CD4-positive, alpha-beta T cell treated with Interleukin-2 at 100 ng/mL for 4 hours (primary cell): ENCODE measurements at regions not wholly inside any gene's neighbourhood (a gene's known extent, or its start where the extent isn't known, plus 50 kb on each side); places are given as distances from the start of the nearest gene placed in this dataset.

ENCODE experiments used
- DNase-seq: peaks from one replicate; pipeline ENCODE4 v3.0.0-alpha.2; 2020; ENCODE audit warnings: low spot score

DNA sequence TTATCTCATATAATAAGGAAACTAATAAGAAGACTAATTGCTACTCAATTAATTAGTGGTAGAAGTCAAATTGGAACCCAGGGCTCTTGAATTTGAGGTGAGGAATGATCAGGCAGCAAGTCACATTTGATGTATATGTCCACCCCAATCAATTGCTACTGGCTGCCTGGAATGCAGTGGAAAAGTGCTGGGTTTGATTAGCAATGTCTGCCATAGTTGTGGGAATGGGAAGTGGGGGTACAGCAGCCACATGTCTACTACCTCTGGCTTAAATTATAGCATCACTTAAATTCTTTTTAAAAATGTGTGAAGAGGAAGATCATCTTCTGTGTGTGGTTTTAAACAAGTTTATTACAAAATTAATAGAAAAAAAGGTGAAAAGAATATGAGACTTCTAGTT lies 50.8 kb upstream of the NAV2 start:
- no peak for DNase-seq

DNA sequence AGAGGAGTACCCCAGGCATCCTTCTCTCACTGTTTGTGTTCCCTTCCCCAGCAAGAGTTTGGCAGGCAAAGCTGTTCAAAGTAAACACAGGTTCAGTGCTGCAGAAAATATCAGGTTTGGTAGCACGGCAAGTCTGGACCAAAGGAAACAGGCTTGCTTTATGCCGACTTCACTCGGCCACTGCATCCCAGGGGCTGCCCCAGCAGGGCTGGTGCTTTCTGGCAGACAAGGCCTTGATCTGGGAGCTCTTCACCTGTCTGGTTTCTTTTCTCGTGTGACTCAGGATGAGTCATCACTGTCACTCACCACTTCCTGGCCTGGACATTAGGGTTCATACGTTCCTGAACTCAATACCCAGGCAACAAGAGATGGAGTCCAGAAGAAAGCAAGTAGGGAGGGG lies 52.6 kb upstream of the NAV2 start:
- peak; percentile 31 for DNase-seq

DNA sequence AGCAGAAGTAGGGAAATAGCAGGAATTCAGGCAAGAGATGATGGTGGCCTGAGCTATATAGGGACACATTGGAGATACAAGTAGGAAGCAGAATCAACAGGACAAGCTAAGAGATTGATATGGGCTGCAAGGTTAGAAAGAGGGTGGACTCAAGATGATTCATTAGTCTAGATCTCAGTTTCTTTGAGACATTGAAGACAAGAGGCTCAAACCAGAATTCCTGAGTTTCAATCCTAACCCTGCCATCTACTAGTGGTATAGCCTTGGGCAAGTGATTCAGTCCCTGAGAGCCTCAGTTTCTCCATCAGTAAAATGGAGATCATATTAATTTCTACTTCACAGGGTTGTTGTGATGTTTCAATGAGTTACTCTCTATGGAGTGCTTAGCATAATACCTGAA lies 53.1 kb upstream of the NAV2 start:
- DNase-seq: no peak

DNA sequence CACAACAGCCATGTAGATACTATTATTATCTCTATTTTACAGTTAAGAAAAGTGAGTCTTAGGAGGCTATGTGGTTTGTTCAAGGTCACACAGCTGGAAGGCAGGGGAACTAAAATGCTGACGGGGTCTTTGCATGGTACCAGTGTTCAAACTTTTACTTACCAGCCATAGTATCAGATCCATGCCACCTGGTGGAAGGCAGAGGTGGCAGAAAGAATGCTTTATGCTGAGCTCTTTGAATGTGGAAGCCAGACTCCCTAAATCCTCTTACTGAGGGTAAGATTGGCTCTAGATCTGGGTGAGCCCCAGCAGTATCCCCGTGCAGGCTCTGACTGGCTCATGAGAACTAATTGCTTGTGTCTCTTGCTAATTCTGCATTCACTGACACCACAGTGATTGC lies 54.3 kb upstream of the NAV2 start:
- DNase-seq: no peak

DNA sequence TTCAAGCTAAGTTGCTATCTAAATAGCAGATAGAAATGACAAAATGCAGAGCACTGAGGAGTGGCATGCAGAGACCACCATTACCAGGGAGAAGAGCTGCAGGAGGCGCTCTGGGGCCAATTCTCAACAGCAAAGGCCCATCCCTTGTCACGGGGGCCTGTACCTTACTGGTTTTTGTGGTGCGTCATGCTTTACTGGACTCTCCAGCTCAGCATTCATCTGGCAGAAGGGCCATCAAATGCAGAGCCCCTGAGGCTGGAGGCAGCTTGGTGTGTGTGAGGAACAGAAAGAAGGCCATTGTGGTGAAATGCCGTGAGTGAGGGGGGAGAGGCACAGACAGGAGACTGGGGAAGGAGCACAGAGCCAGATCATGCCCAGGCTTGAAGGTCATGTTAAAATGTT lies 56.5 kb upstream of the NAV2 start:
- DNase-seq: no peak

DNA sequence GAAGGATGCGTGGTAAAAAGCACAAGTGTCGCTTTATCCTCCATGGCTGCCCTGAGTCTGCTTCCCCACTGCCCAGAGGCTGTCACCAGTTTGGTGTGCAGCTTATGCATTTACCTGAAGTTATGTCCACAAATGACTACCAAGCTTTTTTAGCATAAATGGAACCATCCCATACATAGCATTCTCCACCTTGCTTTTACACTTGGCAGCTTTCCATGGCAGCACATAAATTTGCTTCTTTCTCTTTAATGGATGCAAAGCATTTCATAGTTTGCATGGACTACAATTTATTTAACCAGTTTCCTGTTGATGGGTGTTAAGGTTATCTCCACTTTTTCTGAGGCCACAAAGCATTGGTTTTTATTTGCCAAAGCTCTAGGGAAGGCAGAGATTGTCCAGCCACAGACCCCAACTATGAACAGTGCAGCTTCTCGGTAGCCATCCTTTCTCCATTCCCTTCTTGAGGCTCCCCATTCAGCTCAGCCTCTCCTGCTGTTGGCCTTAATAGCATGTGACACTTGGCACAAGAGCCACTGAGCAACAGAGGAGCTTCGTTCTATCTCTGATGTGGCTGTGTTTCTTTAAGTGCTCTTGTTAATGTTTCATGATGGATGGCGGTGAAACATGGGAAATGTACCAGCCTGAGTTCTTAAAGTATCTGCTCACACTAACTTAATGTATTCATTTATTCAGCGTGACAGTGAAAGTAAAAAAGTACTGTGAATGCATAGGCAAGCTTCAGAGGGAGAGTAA lies 59.8 kb upstream of the NAV2 start:
- DNase-seq: no peak

DNA sequence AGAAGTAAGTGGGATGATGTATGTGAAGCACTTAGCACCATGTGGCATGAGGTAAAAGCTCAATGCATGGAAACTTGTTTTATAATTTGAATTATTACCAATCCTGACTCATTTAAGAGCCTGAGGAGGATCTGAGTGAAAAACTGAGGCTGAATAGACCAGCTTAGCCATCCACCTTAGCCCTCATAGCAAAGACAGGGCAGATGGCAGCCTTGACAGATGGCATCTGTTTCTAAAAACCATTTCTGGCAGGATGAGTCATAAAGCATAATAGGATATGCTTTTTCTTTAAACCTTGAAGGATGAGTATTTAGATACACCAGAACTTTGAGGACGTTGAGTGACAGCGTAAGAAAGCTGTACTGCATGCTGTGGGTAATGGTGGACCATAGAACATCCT lies 61.0 kb upstream of the NAV2 start:
- no peak for DNase-seq

DNA sequence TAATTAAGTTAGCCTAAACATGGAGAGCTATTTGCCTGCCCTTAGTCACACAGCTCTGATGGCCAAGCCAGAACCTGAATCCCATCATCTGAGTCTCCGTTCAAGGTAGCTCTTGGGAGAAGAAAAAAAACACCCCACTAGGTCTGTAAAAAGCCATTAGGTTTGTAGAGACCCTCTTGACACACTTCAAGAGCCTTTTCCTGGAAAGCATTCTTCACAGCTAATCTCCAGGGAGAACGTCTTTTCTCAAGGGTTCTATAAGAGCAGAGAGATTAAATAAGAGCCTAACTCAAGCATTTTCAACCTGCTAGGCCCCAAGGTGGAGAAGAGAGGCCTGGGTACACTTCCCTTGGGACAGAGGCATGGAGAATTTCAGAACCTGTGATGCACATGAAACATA lies 61.6 kb upstream of the NAV2 start:
- no peak for DNase-seq

DNA sequence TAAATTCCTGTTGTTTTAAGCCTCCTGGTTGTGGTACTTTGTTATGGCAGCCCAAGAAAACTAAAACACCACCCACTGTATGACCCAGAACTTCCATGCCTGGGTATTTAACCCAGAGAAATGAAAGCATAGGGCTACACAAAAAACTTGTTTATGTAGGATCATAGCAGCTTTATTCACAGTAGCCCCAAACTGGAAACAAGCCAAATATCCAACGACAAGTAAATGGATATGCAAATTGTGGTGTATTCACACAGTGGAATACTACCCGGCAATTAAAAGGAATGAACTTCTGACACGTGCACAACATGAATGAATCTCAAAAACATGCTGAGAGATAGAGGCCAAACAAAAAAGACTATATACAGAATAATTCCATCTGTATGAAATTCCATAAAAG lies 62.2 kb upstream of the NAV2 start:
- no peak for DNase-seq

DNA sequence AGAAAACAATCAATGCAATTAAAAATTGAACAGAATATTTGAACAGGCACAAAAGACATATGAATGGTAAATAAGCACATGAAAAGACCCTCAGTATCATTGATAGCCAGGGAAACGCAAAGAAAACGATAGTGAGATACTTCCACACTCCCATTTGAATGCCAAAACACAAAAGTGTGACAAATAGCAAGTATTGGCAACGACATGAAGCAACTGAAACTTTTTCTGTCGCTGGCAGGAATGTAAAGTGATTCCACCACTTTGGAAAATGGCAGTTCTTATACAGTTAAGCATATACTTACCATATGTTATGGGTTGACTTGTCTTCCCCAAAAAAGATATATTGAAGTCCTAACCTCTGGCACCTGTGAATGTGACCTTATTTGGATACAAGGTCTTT lies 62.9 kb upstream of the NAV2 start:
- no peak for DNase-seq

DNA sequence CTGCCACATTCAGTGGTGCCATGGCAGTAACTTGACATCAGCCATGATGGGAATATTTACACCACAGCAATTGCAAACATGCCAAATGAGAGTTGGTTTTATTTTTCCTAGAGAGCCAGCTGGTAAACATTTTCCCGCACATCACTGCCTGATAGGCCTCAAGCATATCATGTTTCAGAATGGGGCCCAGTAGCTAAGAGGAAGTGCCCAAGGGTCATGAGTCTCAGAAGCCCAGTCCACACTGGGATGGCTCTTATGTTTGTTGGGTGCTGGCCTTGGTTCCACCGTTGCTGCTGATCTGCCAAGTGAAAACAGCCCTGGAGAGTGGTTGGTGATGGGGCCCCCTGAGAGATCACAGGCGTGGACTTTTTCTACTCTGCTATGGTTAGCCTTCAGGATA lies 64.3 kb upstream of the NAV2 start:
- DNase-seq: no peak

DNA sequence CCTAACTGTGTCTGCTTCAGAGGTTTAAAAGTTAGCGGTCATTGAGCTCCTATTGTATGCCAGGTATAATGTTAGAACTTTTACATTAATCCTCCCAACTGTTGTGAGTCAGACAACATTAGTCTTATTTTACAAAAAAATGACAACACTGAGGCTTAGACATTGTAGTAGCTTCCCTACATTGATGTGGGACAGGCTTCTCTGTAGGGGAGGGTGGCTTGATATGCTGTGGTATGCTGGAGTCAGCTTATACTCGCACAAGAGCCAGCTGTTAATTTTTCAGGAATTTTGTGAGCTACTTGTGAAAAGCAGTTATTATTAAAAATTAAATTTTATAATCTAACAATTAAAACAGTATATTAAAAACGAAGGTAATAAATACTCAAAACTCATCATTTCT lies 64.8 kb upstream of the NAV2 start:
- no peak for DNase-seq

DNA sequence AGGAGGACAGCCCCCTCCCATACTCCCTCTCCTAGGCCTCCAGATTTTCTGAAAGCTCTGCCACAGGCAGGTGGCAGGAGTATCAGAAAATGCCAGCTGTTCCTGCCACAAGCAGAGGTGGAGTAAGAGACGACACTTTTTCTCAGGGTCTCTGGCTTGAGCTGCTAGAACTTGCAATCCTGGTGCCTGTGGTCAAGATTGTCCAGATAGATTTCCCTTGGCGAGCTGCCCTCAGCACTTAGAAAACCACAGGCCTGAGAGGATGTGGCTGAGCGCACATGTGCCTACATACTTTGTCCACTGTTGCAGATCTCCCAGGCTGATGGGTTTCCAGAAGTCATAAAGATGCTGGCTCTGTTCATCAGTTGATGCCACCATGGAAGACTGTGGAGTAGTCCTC lies 65.7 kb upstream of the NAV2 start:
- DNase-seq: no peak

DNA sequence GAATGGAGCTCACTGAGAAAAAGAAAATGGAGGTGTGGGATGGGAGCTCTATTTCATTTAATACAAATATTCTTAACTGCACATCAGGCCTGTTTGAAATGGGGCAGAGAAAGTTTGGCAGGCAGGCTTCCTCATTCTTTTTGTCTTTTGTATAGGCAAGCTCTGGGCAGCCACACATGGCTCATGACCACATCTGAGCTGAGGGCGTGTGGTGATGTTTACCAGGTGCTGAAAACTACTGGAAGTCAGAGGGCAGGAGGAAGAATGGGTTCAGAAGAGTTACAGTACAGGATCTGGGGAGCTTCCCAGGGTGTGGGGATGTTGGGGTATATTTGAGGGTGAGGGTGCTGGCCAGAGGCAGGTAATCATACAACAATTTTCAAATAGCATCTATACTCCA lies 66.3 kb upstream of the NAV2 start:
- no peak for DNase-seq

DNA sequence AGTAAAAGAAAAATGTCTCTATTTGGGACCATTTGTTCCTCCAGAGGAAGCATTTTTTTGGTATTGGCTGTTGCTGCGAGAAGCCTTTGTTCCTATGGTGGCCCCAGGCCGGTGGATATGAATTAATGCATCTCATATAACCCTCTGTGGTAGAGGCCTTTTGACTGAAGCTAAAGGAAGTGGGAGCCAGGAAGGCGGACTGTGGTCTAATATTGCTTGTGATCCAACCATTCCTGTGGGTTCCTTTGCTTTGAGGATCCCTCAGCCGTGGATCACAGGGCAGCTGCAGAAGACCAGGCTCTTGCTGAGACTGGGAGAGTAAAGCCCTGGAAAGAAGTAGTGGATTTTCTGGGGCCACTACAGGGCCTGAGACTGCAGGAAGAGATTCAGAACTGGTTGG lies 68.3 kb upstream of the NAV2 start:
- DNase-seq: no peak

DNA sequence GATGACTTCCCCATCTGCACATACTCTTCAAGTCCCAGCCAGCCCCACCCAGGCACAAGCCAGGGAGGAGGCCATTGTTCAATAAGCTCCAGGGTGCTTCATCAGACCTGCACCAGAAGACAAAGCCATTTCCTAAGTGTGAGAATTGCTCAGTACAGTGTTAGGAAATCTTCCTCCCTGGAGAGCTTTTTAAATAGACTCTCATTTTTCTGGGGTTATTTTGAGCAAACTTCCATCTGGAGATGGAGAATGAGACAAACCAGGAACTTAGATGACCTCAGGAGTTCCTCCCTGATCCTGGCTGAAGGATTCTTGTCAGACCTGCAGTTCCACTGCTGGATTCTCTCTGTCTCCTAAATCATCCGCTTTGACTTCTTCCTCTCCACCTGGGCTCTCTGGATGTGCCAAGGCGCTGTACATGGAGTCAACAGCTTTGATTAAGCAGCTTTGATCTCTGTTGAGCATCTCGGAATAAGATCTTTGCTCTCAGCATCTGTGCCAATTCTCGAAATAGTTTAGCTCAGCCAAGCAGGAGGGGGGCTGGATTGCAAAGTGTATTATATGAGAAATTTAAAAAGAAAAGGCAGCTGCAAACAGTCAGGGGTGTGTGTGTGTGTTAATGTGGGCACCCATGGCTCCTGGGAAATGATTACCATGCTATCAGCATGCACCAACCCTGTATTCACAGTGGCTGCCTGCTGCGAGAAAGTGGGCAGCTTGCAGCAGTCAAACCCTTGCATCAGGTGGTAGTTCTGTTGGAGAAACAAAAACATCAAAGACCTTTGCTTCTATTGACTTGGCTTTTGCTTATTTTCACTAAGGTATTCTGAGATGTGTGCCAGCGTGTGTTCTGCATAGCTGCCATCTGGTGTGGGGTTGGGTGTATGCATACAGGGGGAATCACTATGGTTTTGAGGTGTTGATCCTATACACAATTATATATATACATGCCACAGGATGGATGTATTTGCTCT lies 70.2 kb upstream of the NAV2 start:
- no peak for DNase-seq

DNA sequence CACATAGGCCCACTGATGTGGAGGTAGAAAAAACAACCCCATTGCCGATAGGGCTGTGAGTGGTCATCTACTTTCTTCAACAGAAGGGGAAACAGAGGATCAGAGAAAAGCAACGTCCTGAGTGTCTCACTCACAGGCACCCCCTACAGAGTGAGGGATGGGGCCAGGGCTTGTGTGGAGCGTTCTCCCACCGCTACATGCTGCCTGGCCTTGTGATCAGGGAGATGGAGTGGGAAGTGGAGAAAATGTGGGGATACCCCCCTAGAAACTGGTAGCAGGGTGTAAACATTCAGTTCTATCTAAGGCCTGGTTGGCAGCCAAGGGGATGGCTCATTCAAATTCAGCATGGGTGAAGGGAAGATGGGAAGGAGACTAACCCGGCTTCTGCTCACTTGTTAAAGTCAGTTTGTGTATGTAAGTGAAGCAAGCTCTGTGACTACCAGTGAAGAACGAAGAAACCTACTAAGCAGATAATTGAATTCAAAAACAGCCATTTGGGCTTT lies 73.0 kb upstream of the NAV2 start:
- DNase-seq: no peak

DNA sequence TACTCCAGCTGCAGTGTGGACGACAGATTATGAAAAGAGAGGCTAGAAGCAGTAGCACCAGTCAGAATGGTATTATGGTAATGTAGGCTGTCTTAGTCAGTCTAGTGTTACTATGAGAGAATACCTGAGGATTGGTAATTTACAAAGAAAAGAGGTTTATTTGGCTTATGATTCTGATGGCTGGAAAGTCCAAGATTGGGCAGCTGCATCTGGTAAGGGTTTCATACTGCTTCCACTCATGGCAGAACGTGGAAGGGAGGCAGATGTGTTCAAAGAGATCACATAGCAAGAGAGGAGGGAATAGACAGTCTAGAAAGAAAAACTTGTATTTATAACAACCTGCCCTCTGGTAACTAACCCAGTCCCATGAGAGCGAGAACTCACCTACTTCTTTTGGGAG lies 77.3 kb upstream of the NAV2 start:
- DNase-seq: no peak

DNA sequence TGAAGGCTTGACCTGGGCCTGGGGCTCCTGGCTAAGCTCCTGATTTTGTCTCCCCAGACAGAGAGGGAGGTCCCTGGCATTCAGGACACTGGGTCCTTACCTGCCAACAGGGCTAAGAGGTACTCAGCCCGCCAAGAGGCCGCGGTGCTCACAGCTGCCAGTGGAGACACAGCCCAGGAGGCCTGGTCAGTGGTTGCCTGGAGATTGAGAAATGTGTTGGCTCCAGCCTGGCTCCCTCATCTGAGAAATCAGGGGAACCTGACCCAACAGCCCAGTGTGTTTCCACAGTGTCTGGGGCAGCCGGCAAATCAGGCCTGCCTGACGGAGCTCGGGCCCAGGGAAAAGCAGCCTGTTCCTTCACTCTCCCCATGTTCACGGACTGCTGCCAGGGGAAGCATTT lies 79.4 kb upstream of the NAV2 start:
- no peak for DNase-seq

DNA sequence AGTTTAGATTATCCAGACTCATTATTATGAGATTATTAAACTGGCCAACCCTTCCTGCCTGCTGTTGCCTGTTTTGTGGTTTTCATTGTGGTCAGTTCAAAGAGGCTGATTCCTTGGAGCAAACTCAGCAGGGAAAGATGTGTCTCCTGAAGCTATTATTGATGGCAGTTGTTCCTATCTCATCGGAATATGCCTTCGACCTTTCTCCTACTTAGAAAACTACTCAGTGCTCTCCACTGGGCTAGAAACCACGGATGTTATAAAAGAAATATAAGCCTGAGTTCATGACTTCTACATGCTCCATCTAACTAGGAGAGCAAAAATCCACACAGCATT lies 80.2 kb upstream of the NAV2 start:
- DNase-seq: no peak

DNA sequence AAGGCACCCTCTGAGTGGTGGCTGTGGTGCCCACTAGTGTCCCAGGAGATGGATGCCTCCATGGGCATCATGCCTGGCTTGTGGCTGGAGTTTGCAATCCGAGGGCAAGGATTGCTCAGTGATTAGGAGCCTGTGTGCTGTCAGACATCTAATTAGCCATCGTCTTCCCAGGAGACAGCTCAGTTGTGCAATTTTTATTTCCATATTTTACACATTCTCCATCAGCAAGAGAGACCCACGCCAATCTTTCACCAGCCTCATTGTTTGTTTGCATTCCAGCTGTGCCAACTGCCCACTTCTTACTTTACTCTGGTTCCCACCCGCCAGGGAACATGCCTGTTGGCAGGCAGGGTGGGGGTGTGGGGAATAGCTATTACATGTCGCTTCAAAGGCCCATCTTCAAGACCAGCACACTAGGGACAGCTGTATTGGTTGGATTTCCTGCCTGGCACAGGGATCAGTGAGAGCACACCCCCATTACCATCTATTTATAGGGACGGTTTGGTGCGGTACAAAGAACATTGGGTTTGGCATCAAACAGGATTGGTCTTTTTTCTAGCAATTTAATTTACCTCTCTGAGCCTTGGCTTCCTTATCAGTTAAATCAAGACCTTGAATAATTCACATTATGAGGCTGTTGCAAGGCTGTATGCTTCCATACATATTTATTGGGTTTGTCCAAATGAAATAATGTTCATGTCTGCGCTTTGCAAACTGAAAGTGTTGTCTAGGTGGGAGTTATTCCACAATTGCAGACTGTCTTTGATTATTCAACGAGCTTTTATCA lies 80.7 kb upstream of the NAV2 start:
- no peak for DNase-seq

DNA sequence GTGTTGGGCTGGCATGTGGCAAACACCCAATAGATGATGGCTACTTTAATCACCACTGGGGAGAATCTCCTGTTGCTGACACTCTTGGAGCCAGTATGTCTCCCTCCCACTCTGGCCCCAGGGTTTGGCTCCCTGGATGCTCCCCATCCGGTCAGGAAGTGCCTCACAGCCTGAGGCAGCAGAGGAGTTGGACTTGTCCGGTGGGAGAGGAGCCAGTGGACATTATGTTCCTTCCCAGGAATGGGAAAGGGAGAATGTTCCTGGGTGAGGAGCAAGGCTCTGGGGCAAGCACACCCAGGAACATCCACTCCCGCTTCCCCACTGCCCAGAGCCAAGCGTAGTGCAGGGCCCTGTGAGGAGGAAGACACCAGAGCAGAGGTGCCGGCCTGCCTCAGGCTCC lies 84.6 kb upstream of the NAV2 start:
- no peak for DNase-seq

DNA sequence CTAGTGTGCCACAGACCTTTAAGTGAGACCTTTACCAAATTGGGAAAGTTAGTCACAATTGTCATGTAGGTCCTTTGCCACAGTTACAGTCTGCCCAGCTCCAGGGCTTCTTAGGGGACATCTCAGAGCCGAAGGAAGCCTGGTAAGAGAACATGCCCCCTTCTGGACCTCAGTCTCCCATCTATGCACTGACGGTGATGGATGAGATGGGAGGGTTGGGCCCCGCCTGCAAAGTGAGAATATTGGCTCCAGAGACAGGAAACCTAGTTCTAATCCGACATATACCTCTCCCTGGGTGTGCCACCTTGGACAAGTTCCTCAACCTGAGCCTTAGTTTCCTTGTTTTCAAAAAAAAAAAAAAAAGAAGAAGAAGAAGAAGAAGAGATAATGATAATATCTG lies 85.1 kb upstream of the NAV2 start:
- no peak for DNase-seq
